GM12891 (cell line): ENCODE measurements at regions not wholly inside any gene's neighbourhood (a gene's known extent, or its start where the extent isn't known, plus 50 kb on each side); places are given as distances from the start of the nearest gene placed in this dataset.

Experiments used
- POLR2A ChIP-seq: IDR thresholded peaks from 2 replicates; pipeline ENCODE4 v1.6.1; 2011; ENCODE audit warnings: low read depth, low read length, control low read depth
- POLR2AphosphoS5 ChIP-seq: IDR thresholded peaks from 2 replicates; pipeline ENCODE4 v1.6.1; 2011; ENCODE audit warnings: low read depth, low read length, control low read depth
- TAF1 ChIP-seq: IDR thresholded peaks from 2 replicates; pipeline ENCODE4 v1.6.1; 2011; ENCODE audit warnings: low read depth, low read length, control low read depth

GRCh38 chr7:13725591-13725990, 263.9 kb downstream of the ETV1 start:
- no peak for TF ChIP-seq TAF1
- no peak for TF ChIP-seq POLR2A
- TF ChIP-seq POLR2AphosphoS5: no peak
